A549 (cell line): ENCODE measurements at regions not wholly inside any gene's neighbourhood (a gene's known extent, or its start where the extent isn't known, plus 50 kb on each side); places are given as distances from the start of the nearest gene placed in this dataset.

Experiments used
- ATAC-seq, 2 experiments: fragments of 200-7000 bp in 1 of 2; fragments of >200 bp in 1 of 2; cut with Nextera tagmentation in 1 of 2; cut with Tn5 transposase in 1 of 2; 3 replicates each; pipeline versions ENCODE4 v1.8.0 to v1.9.1; 2018 to 2020; ENCODE audit warnings: mild to moderate bottlenecking in 1 of 2, moderate library complexity in 1 of 2
- CTCF ChIA-PET: fragments of 300-600 bp; sonication (Branson Sonifier 250); formaldehyde crosslinking; extraction: SDS; loops from one replicate; lab custom pipeline; 2021; ENCODE audit warnings: antibody characterized with exemption, inconsistent platforms; lab: Yijun Ruan, JAX
- POLR2A ChIA-PET: fragments of 350-600 bp; formaldehyde crosslinking; extraction: SDS; loops from one replicate; lab custom pipeline; 2021; ENCODE audit warnings: antibody characterized with exemption, inconsistent platforms; lab: Yijun Ruan, JAX
- DNase-seq, 2 experiments: peaks; one replicate each; pipeline versions ENCODE4 v3.0.0 to v3.0.0-alpha.2; 2011 to 2016; ENCODE audit warnings: low read depth in 1 of 2, low spot score in 1 of 2
- FAIRE-seq: peaks from 2 replicates; lab custom pipeline; 2011; peaks lifted over from hg19 to GRCh38; lab: Jason Lieb, UNC
- H3K27ac ChIP-seq, 2 experiments: fragments of >200 bp; sonication (Bioruptor Twin); formaldehyde crosslinking; 3 replicates each; pipeline ENCODE4 v1.5.1; 2016 to 2017
- H3K4me1 ChIP-seq: fragments of >200 bp; sonication (Bioruptor Twin); formaldehyde crosslinking; 3 replicates; pipeline ENCODE4 v1.6.1; 2016
- H3K4me2 ChIP-seq: fragments of >200 bp; sonication (Bioruptor Twin); formaldehyde crosslinking; 3 replicates; pipeline ENCODE4 v1.6.1; 2016
- H3K4me3 ChIP-seq: fragments of >200 bp; sonication (Bioruptor Twin); formaldehyde crosslinking; 3 replicates; pipeline ENCODE4 v1.5.1; 2016
- H3K9me3 ChIP-seq: fragments of >200 bp; sonication (Bioruptor Twin); formaldehyde crosslinking; 3 replicates; pipeline ENCODE4 v1.6.1; 2016
- BCL3 ChIP-seq: fragments of >200 bp; sonication (Bioruptor Twin); formaldehyde crosslinking; IDR thresholded peaks from 3 replicates; pipeline ENCODE4 v1.6.1; 2016
- BHLHE40 ChIP-seq: IDR thresholded peaks from 2 replicates; pipeline ENCODE4 v1.6.1; 2012; ENCODE audit warnings: low read depth, low read length, inconsistent platforms
- CHD2 ChIP-seq: fragments of 150-350 bp; IDR thresholded peaks from 2 replicates; pipeline ENCODE4 v1.6.1; 2014; ENCODE audit warnings: low read length; ENCODE audit not compliant: partially characterized antibody
- CHD4 ChIP-seq: fragments of 200-600 bp; sonication (generic); IDR thresholded peaks from 2 replicates; pipeline ENCODE4 v1.6.1; 2016; ENCODE audit warnings: antibody characterized with exemption, mild to moderate bottlenecking, borderline replicate concordance
- CTCF ChIP-seq: fragments of >200 bp; sonication (Bioruptor Twin); formaldehyde crosslinking; IDR thresholded peaks from 3 replicates; pipeline ENCODE4 v1.5.1; 2016
- FOXS1 ChIP-seq: fragments of 250-450 bp; sonication (Bioruptor Pico); IDR thresholded peaks from 2 replicates; pipeline ENCODE4 v1.5.0; 2020; ENCODE audit warnings: mild to moderate bottlenecking, moderate library complexity
- HEYL ChIP-seq: fragments of 250-450 bp; sonication (Bioruptor Pico); IDR thresholded peaks from 2 replicates; pipeline ENCODE4 v1.8.0; 2021; ENCODE audit warnings: mild to moderate bottlenecking, moderate library complexity
- HOXA7 ChIP-seq: fragments of 250-450 bp; sonication (Bioruptor Pico); IDR thresholded peaks from 2 replicates; pipeline ENCODE4 v1.5.0; 2020; ENCODE audit warnings: mild to moderate bottlenecking, moderate library complexity
- HOXB13 ChIP-seq: fragments of 250-450 bp; sonication (Bioruptor Pico); IDR thresholded peaks from 2 replicates; pipeline ENCODE4 v1.5.0; 2020; ENCODE audit warnings: low read depth, mild to moderate bottlenecking, moderate library complexity
- JUNB ChIP-seq: fragments of >200 bp; sonication (Bioruptor Twin); formaldehyde crosslinking; IDR thresholded peaks from 2 replicates; pipeline ENCODE4 v1.6.1; 2016
- MYC ChIP-seq: IDR thresholded peaks from 2 replicates; pipeline ENCODE4 v1.6.1; 2012; ENCODE audit warnings: mild to moderate bottlenecking, inconsistent platforms, low read length, improper control_type of control experiment, borderline replicate concordance
- NPAS2 ChIP-seq: fragments of 250-450 bp; sonication (Bioruptor Pico); IDR thresholded peaks from 2 replicates; pipeline ENCODE4 v1.8.0; 2022; ENCODE audit warnings: mild to moderate bottlenecking, moderate library complexity, borderline replicate concordance
- NR3C1 ChIP-seq: fragments of >200 bp; sonication (Bioruptor Twin); formaldehyde crosslinking; IDR thresholded peaks from 3 replicates; pipeline ENCODE4 v1.6.1; 2017
- POLR2A ChIP-seq: IDR thresholded peaks from 2 replicates; pipeline ENCODE4 v1.6.1; 2012; ENCODE audit warnings: mild to moderate bottlenecking, low read length
- POLR2AphosphoS2 ChIP-seq: conservative IDR thresholded peaks from 2 replicates; pipeline ENCODE4 v1.6.1; 2012; ENCODE audit warnings: low read length, improper control_type of control experiment, inconsistent platforms
- REST ChIP-seq: fragments of 200-600 bp; sonication (generic); IDR thresholded peaks from 2 replicates; pipeline ENCODE4 v1.6.1; 2016; ENCODE audit warnings: antibody characterized with exemption, mild to moderate bottlenecking, moderate library complexity
- ZC3H11A ChIP-seq: fragments of 450-650 bp; IDR thresholded peaks from 2 replicates; pipeline ENCODE4 v1.6.1; 2014; ENCODE audit warnings: antibody characterized with exemption, mild to moderate bottlenecking
- ZFP36 ChIP-seq: fragments of 450-650 bp; IDR thresholded peaks from 2 replicates; pipeline ENCODE4 v1.6.1; 2014; ENCODE audit warnings: borderline replicate concordance; ENCODE audit not compliant: partially characterized antibody
- ZSCAN20 ChIP-seq: fragments of 250-450 bp; sonication (Bioruptor Pico); IDR thresholded peaks from 2 replicates; pipeline ENCODE4 v1.8.0; 2022; ENCODE audit warnings: mild to moderate bottlenecking, moderate library complexity
- WGBS: methylation state at CpG from one replicate; pipeline ENCODE4 v1.1.6; 2017; ENCODE audit errors: missing lambda C conversion rate; 5-methylcytosine and 5-hydroxymethylcytosine counted together

- H3K4me3 ChIP-seq: no peak overlapping the region
- ATAC-seq (no peak), FAIRE-seq (no peak)
- H3K4me2 ChIP-seq: no peak overlapping the region
- no peaks in the 10 kb centered on the region for H3K9me3 ChIP-seq
- CTCF ChIA-PET: no interaction called here
- TF ChIP-seq HOXB13 (CRISPR knock-in tag): no peak
- no peak for TF ChIP-seq ZC3H11A
- no peak for TF ChIP-seq POLR2A
- TF ChIP-seq REST: no peak
- no peak for TF ChIP-seq CHD2
- no peak for TF ChIP-seq BCL3
- TF ChIP-seq FOXS1 (CRISPR knock-in tag): no peak
- TF ChIP-seq POLR2AphosphoS2: no peak
- TF ChIP-seq JUNB: no peak
- TF ChIP-seq NR3C1: no peak
- no peak for TF ChIP-seq CTCF
- TF ChIP-seq BHLHE40: no peak
- TF ChIP-seq, all 56 proteins: peak for 0
- DNase-seq: no peak
- Histone ChIP-seq H3K4me1 (no peaks in the 10 kb centered on the region), H3K27ac (no peak overlapping the region)
- POLR2A ChIA-PET: no interaction called here
- 41% methylated on average over 12 of the region's 12 CpGs for WGBS
Measured at GRCh38 chr7:153696242-153696641, 356.0 kb upstream of the DPP6 start.

- no peak for ATAC-seq
- DNase-seq: no peak
- no peaks in the 10 kb centered on the region for H3K4me1 ChIP-seq
- H3K27ac ChIP-seq: no peak overlapping the region
- FAIRE-seq: no peak
- CTCF ChIA-PET: no interaction called here
- no peaks in the 10 kb centered on the region for H3K9me3 ChIP-seq
- POLR2A ChIA-PET: no interaction called here
- TF ChIP-seq REST (no peak), HOXA7 (CRISPR knock-in tag) (no peak), HEYL (no peak), MYC (no peak), ZFP36 (no peak), CHD4 (no peak), BHLHE40 (no peak), NPAS2 (CRISPR knock-in tag) (no peak), ZSCAN20 (CRISPR knock-in tag) (no peak)
- H3K4me2 ChIP-seq: no peak overlapping the region
- WGBS: 11% methylated on average over 10 of the region's 10 CpGs
- no peak overlapping the region for H3K4me3 ChIP-seq
Measured at GRCh38 chr7:153698046-153698445, 354.2 kb upstream of the DPP6 start.
